GM13976 (cell line): ENCODE measurements at regions not wholly inside any gene's neighbourhood (a gene's known extent, or its start where the extent isn't known, plus 50 kb on each side); places are given as distances from the start of the nearest gene placed in this dataset.

Source experiments
- DNase-seq: peaks from one replicate; pipeline ENCODE4 v3.0.0; 2012; ENCODE audit warnings: low spot score
- in situ Hi-C: fragments of 300-500 bp; cut with MboI; formaldehyde crosslinking; loops from one replicate; pipeline ENCODE4 v1.12.0; 2022; ENCODE audit warnings: low sequenced_read_pairs, mixed read lengths, inconsistent platforms; ENCODE audit not compliant: unreplicated experiment
- TF ChIP-seq, protein P1 (sequence below): IDR thresholded peaks from 2 replicates; pipeline ENCODE4 v1.5.1; 2012; ENCODE audit warnings: borderline replicate concordance, mild to moderate bottlenecking; ENCODE audit not compliant: insufficient read depth; ENCODE audit errors: extremely low read depth, missing control alignments, control extremely low read depth

DNA sequence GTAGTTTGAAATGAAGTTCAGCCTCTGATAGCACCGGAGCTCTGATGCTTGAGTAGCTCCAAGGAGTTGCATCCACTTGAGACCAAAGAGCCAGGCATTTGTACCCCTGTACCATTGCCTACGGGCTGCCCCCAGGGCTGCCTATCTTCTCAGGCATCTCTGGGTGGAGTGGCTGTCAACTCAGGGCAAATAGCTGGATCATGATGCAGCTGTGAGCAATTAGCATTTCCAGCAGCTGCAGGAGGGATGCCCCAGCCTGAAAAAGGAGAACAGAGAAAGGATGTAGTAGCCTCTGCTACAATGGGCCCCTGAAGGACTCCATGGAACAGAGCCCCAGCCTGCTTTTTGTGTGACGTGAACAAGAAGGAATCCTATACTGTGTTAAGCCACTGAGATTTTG lies 492.6 kb downstream of the BCOR start:
- in situ Hi-C loops = no loop called here
- TF ChIP-seq, protein P1, sequence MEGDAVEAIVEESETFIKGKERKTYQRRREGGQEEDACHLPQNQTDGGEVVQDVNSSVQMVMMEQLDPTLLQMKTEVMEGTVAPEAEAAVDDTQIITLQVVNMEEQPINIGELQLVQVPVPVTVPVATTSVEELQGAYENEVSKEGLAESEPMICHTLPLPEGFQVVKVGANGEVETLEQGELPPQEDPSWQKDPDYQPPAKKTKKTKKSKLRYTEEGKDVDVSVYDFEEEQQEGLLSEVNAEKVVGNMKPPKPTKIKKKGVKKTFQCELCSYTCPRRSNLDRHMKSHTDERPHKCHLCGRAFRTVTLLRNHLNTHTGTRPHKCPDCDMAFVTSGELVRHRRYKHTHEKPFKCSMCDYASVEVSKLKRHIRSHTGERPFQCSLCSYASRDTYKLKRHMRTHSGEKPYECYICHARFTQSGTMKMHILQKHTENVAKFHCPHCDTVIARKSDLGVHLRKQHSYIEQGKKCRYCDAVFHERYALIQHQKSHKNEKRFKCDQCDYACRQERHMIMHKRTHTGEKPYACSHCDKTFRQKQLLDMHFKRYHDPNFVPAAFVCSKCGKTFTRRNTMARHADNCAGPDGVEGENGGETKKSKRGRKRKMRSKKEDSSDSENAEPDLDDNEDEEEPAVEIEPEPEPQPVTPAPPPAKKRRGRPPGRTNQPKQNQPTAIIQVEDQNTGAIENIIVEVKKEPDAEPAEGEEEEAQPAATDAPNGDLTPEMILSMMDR = no peak
- no peak for DNase-seq

DNA sequence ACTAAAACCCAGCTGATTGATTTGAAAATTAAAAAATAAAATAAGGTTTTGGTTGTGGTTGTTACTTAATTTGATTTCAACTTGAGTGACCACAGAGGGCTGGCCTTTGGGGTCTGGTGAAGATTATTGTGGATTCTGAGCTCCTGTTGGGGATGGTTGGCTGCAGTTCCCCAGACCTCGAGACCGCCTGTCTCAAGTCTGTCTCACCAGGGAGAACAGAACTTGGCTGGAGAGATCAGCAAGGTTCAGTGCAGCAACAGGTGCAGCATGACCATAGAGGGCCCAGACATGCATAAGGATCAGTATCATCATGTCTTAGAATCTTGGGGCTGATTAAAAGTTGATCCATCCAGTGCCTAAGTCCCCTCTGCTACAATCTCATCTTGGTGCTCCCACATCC lies 491.9 kb downstream of the BCOR start:
- TF ChIP-seq, protein P1 = no peak
- DNase-seq = no peak
- in situ Hi-C loops = no loop called here

DNA sequence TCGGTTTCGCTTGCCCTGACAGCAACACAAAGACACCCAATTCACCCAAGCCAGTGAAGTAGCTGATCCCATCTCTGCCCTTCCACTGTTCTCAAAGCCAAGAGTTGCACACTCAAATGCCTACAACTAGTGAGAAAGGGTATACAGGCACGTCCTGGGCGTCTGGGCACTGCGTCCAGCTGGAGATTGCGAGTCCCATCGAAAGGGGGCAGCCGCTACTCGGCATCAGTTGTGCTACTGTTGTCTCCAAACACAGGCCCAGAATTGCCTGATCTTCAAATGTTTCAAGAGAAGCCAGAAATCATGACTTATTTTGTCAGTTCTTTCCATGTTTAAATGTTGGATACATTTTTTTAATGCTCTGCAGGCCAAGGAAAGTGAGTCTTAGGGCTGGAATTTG lies 487.8 kb downstream of the BCOR start:
- TF ChIP-seq, protein P1 = no peak
- in situ Hi-C loops = no loop called here
- no peak for DNase-seq

GRCh38 chrX:39611468-39611867 lies 486.3 kb downstream of the BCOR start:
- in situ Hi-C loops = no loop called here
- TF ChIP-seq, protein P1 = no peak
- DNase-seq = no peak

GRCh38 chrX:39613482-39613995 lies 484.2 kb downstream of the BCOR start:
- peak; percentile 53 for DNase-seq
- in situ Hi-C loops = no loop called here
- TF ChIP-seq, protein P1 = no peak

GRCh38 chrX:39613997-39614679 lies 483.6 kb downstream of the BCOR start:
- in situ Hi-C loops = no loop called here
- DNase-seq = peak; percentile 46
- TF ChIP-seq, protein P1 = no peak

DNA sequence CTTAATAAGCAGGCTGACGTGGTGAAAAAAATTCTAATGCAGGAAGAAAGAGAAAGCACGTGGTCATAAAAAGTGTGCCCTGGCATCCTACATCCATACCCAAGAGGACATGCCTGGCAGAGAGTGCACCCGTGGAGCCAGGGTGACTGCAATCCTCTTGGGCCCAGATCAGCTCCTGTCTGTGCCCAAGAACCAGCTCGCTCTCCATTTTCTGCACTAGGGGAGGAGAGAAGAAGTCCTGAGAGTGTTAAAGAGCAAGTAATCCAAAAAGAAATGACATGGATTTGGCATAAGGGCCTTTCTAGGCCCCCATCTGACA lies 483.1 kb downstream of the BCOR start:
- in situ Hi-C loops = no loop called here
- no peak for DNase-seq
- TF ChIP-seq, protein P1 = no peak
